Gastroesophageal sphincter (tissue), 4 donors: ENCODE measurements at regions not wholly inside any gene's neighbourhood (a gene's known extent, or its start where the extent isn't known, plus 50 kb on each side); places are given as distances from the start of the nearest gene placed in this dataset.

Experiments used
- ATAC-seq: fragments of 150-250 bp; one replicate; pipeline ENCODE4 v1.9.1; 2016; ENCODE audit warnings: mild to moderate bottlenecking, moderate library complexity
- H3K27ac ChIP-seq, 4 donors: fragments of 200-600 bp; sonication (generic) in 3 of 4; 1 replicate in 3 of 4; 2 replicates in 1 of 4; pipeline ENCODE4 v1.5.1; 2016 to 2019
- H3K27me3 ChIP-seq: fragments of 200-600 bp; sonication (generic); one replicate; pipeline ENCODE4 v1.5.1; 2019
- H3K36me3 ChIP-seq, 2 donors: fragments of 200-600 bp; sonication (generic); one replicate each; pipeline ENCODE4 v1.5.1; 2019; ENCODE audit warnings: control low read depth in 1 of 2
- H3K4me1 ChIP-seq, 3 donors: fragments of 200-600 bp; sonication (generic); 1 replicate in 2 of 3; 2 replicates in 1 of 3; pipeline ENCODE4 v1.5.1; 2016 to 2019; ENCODE audit warnings: control low read depth in 2 of 3
- H3K4me3 ChIP-seq, 2 donors: fragments of 200-600 bp; sonication (generic); one replicate each; pipeline ENCODE4 v1.5.1; 2019; ENCODE audit warnings: mild to moderate bottlenecking in 1 of 2, moderate library complexity in 1 of 2
- H3K9me3 ChIP-seq, 3 donors: fragments of 200-600 bp; sonication (generic); one replicate each; pipeline ENCODE4 v1.5.1; 2017 to 2019; ENCODE audit warnings: control low read depth in 2 of 3
- CTCF ChIP-seq, 4 experiments: fragments of 200-600 bp in 2 of 4; fragments of 450-650 bp in 2 of 4; sonication (generic) in 1 of 4; IDR thresholded peaks; one replicate each; pipeline ENCODE4 v1.5.1; 2017 to 2019; ENCODE audit warnings: antibody characterized with exemption in 4 of 4, mild to moderate bottlenecking in 2 of 4, moderate library complexity in 2 of 4
- EP300 ChIP-seq: sonication (generic); formaldehyde crosslinking; IDR thresholded peaks from one replicate; pipeline ENCODE4 v1.6.1; 2017; ENCODE audit warnings: antibody characterized with exemption, mild to moderate bottlenecking
- POLR2A ChIP-seq, 2 donors: fragments of 450-650 bp; IDR thresholded peaks; one replicate each; pipeline ENCODE4 v1.6.1; 2017; ENCODE audit warnings: antibody characterized with exemption in 2 of 2, mild to moderate bottlenecking in 2 of 2, moderate library complexity in 1 of 2
- POLR2AphosphoS5 ChIP-seq: sonication (generic); formaldehyde crosslinking; IDR thresholded peaks from one replicate; pipeline ENCODE4 v1.6.1; 2017; ENCODE audit warnings: antibody characterized with exemption
- WGBS, 2 donors: methylation state at CpG; one replicate each; pipeline ENCODE4 v1.1.5; 2018; ENCODE audit warnings: low coverage in 1 of 2; 5-methylcytosine and 5-hydroxymethylcytosine counted together

- Histone ChIP-seq H3K27ac (no peak overlapping the region), H3K4me3 (no peak overlapping the region), H3K36me3 (no peaks in the 10 kb centered on the region), H3K9me3 (no peaks in the 10 kb centered on the region), H3K27me3 (no peaks in the 10 kb centered on the region), H3K4me1 (no peaks in the 10 kb centered on the region)
- ATAC-seq: no peak
- 74 to 87% methylated on average over 5 to 8 of the region's 8 CpGs for WGBS, 2 donors
- TF ChIP-seq POLR2AphosphoS5 (no peak), EP300 (no peak), POLR2A (IDR thresholded peaks at IDR 0.05) (no peak), CTCF (IDR thresholded peaks at IDR 0.05) (no peak)
These were observed 141.6 kb upstream of the TENM3 start for GRCh38 chr4:182101618-182102017.

GRCh38 chr4:182102576-182102975 lies 140.6 kb upstream of the TENM3 start:
- WGBS, 2 donors: 63 to 73% methylated on average over 3 of the region's 3 CpGs
- no peak for ATAC-seq
- no peak overlapping the region for H3K4me3 ChIP-seq
- no peak for TF ChIP-seq POLR2AphosphoS5
- TF ChIP-seq CTCF (IDR thresholded peaks at IDR 0.05): no peak
- no peak for TF ChIP-seq POLR2A (IDR thresholded peaks at IDR 0.05)
- TF ChIP-seq EP300: no peak
- no peaks in the 10 kb centered on the region for H3K9me3 ChIP-seq
- H3K4me1 ChIP-seq: no peaks in the 10 kb centered on the region
- H3K36me3 ChIP-seq: no peaks in the 10 kb centered on the region
- no peak overlapping the region for H3K27ac ChIP-seq
- no peaks in the 10 kb centered on the region for H3K27me3 ChIP-seq

GRCh38 chr4:182103614-182104319 lies 139.4 kb upstream of the TENM3 start:
- H3K4me1 ChIP-seq: no peaks in the 10 kb centered on the region
- TF ChIP-seq CTCF (IDR thresholded peaks at IDR 0.05) (no peak), EP300 (no peak), POLR2A (IDR thresholded peaks at IDR 0.05) (no peak), POLR2AphosphoS5 (no peak)
- WGBS, 2 donors: 74 to 93% methylated on average over 2 to 3 of the region's 5 CpGs
- H3K27ac ChIP-seq: no peak overlapping the region
- H3K4me3 ChIP-seq: no peak overlapping the region
- H3K27me3 ChIP-seq: no peaks in the 10 kb centered on the region
- no peaks in the 10 kb centered on the region for H3K9me3 ChIP-seq
- no peak for ATAC-seq
- H3K36me3 ChIP-seq: no peaks in the 10 kb centered on the region

GRCh38 chr4:182105416-182105815 lies 137.8 kb upstream of the TENM3 start:
- 67 to 77% methylated on average over 2 to 6 of the region's 7 CpGs for WGBS, 2 donors

More at GRCh38 chr4:182105416-182105815, 137.8 kb upstream of the TENM3 start:
- Histone ChIP-seq H3K9me3 (no peaks in the 10 kb centered on the region), H3K27me3 (no peaks in the 10 kb centered on the region), H3K4me1 (no peaks in the 10 kb centered on the region), H3K4me3 (no peak overlapping the region), H3K27ac (no peak overlapping the region), H3K36me3 (no peaks in the 10 kb centered on the region)
- ATAC-seq: no peak
- TF ChIP-seq POLR2AphosphoS5 (no peak), EP300 (no peak), POLR2A (IDR thresholded peaks at IDR 0.05) (no peak), CTCF (IDR thresholded peaks at IDR 0.05) (no peak)
